RPMI7951 (cell line): ENCODE measurements at regions not wholly inside any gene's neighbourhood (a gene's known extent, or its start where the extent isn't known, plus 50 kb on each side); places are given as distances from the start of the nearest gene placed in this dataset.
"Not testable (repeated sequence)": the region's sequence is repeated elsewhere in the genome, so short reads cannot be mapped to it uniquely, and the experiment has no call there.

Experiments
- DNase-seq: peaks from one replicate; pipeline ENCODE4 v3.0.0-alpha.2; 2012; ENCODE audit warnings: low read depth

GRCh38 chr7:131646203-131646602 is 89.8 kb upstream of the PODXL start:
- DNase-seq = no peak

DNA sequence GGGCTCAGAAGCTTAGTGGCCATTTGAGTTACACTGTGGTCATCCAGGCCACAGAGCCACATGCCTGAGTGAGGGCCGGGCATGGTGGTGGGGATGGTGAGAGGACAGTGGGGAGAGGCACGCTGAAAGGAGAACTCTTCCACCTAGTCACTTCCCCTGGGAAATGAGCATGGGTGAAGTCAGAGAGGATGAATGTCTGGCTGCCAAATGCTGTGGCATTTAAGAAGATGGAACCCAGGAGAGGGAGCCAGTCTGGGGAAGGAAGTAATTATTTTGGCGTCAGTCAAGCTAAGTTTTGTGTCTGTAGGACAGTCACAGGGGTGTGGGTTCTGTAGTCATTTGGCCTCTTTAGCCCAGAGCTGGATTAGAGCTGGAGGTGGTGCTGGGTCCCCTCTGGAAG is 86.0 kb upstream of the PODXL start:
- peak; percentile 75 for DNase-seq

GRCh38 chr7:131640686-131641085 is 84.3 kb upstream of the PODXL start:
- DNase-seq = peak; percentile 88

GRCh38 chr7:131638641-131639430 is 82.4 kb upstream of the PODXL start:
- no peak for DNase-seq

- no peak for DNase-seq
These were observed 81.4 kb upstream of the PODXL start for GRCh38 chr7:131637859-131638258.

DNA sequence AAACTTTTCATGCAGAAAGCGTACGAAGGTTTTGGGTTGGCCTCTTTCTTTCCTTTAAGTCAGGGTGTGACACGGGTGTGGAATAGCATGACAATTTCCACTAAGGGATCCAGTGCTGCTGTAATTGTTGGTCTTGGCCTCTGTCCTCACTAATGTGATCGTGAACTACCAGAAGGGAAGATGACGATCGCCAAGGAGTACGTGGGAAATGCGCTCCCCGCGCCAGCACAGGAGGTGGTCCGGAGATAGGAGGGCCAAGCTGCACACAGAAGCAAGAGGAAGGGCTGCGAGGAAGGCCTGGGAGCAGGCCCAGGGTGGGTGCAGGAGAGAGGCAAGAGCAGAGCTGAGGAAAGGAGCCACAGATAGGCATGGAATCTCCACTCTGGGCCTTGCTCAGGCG is 79.7 kb upstream of the PODXL start:
- no peak for DNase-seq

DNA sequence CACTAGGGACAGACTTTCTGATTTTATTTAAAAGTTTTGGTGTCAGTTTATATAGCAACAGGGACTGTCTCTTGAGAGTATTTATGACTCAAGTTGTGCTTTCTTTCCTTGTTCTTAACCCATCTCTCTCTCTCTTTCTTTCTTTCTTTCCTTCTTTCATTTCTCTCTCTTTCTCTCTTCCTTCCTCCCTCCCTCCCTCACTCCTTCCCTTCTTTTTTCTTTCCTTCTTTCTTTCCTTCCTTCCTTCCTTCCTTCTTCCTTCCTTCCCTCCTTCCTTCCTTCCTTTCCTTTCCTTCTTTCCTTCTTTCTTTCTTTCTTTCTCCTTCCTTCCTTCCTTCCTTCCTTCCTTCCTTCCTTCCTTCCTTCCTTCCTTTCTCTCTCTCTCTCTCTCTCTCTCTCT is 77.8 kb upstream of the PODXL start:
- DNase-seq = not testable (repeated sequence)

GRCh38 chr7:131633342-131633843 is 77.0 kb upstream of the PODXL start:
- DNase-seq = peak; percentile 96

DNA sequence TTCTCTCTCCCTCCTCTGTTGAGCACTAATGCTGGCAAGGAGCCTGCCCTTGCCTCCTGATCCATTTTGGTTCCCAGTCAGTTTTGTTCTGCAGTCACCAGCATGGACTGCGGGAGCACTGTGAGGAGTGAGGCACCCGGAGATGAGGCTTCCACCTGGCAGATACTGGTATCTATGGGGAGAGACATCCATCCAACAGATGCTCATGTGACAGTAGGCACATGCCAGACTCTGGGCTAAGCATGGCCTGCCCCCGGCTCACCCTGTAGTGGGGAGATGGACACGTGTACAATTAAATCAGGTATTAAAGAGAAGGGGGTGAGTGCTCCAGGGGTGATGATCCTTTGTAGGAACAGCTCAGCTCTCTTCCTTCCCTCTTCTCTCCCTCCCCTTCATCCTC is 74.0 kb upstream of the PODXL start:
- no peak for DNase-seq

- DNase-seq = peak; percentile 87
These were observed 72.9 kb upstream of the PODXL start for GRCh38 chr7:131629217-131629882.

DNA sequence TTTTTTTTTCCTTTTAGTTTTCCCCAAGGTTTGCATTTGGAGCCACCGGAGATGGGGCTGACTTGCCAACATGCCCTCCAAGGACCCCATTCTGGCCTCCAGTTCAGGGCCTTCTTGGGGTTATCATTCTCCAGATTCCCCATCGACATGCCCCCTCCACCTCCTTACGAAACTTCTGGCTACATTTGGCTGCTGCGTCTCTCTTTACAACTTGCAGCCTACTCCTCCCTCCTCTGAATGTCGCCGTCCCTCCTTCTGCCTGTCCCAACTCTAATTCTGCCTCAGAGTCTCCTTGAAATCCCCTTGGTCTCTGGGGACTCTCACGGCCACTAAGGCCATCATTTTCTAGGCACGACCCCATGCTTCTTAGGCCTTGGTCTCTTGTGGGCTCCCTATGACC is 72.2 kb upstream of the PODXL start:
- no peak for DNase-seq

- DNase-seq = no peak
These were observed 71.3 kb upstream of the PODXL start for GRCh38 chr7:131627735-131628190.

GRCh38 chr7:131626643-131627042 is 70.2 kb upstream of the PODXL start:
- no peak for DNase-seq

DNA sequence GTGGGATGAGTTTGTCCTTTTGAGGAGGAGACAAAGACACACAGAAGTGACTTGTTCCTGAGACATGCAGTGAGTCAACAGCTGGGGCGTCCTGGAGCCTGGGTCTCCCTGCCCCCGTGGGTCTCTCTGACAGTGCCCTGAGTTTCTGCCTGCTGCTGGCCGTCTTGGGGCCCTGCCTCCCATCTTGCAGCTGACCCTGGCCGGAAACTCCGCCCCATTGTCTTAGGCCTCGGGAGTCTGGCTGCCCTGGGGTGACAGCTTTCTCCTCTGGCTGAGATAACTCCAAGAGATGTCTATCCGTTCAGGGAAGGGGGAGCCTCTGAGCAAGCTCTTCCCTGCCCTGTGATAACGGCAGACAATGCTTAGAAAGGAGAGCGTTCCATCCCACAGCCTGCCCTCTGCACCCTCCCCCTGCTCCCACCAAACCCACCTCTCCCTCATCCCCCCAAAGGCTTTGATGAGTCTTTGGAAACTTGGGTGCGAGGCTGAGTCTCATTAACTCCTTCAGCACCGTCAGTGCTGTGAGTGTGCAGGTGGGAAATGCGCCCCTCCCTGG is 69.5 kb upstream of the PODXL start:
- peak; percentile 98 for DNase-seq

- DNase-seq = not testable (repeated sequence)
These were observed 68.9 kb upstream of the PODXL start for GRCh38 chr7:131625345-131625744.

GRCh38 chr7:131624536-131624935 is 68.1 kb upstream of the PODXL start:
- no peak for DNase-seq

DNA sequence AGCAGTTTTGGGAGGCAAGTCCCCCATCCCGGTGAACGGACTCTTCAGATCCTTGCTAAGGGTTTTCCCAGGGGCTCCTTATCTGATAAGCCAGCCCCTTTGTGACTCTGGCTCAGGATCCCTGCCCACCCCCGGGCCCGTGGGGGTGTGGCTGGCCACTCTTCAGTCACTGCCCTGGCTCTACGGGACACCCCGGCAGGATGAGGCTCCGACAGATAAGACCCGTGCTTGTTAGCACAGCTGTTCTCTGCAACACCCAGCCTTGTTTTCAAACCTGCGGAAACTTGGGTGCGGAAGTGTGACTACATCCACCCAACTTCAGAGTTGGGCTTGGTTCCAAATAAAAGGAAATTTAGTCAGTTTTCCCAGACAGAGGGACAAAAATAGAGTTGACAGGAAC is 66.7 kb upstream of the PODXL start:
- DNase-seq = peak; percentile 84

- DNase-seq = no peak
These were observed 65.2 kb upstream of the PODXL start for GRCh38 chr7:131621652-131622051.

GRCh38 chr7:131620673-131621609 is 64.5 kb upstream of the PODXL start:
- DNase-seq = peak; percentile 84

- peak; percentile 72 for DNase-seq
These were observed 63.2 kb upstream of the PODXL start for GRCh38 chr7:131619336-131620305.
